ENCODE measurements at regions not wholly inside any gene's neighbourhood (a gene's known extent, or its start where the extent isn't known, plus 50 kb on each side); places are given as distances from the start of the nearest gene placed in this dataset.

DNA sequence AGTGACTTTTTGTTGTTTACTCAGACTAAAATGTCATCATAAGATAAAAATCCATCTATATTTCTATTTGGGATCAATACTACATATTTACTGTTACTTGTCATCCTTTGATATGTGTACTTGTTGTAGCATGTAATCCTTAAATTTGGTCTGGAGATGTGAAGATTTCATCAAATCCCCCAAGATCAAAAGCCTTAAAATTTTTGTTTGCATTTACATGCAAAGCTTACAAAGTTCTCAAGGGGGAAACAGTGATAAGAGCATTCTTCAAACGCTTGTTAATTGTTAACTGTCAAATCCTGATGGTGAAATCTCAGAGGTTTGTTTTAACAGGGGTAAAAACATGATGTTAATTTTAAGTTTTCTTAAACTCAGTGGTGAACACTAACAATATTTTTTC, 84.9 kb upstream of the SKAP2 start:
- Histone ChIP-seq H3K4me3 (no peak overlapping the region), H3K27ac (no peak overlapping the region), H3K36me3 (replicated peaks in 1 of 2) (no peaks in the 10 kb centered on the region), H3K9me3 (replicated peaks in 1 of 3) (no peaks in the 10 kb centered on the region), H3K27me3 (no peaks in the 10 kb centered on the region), H3K4me1 (replicated peaks in 1 of 2) (no peaks in the 10 kb centered on the region)
- no peak for DNase-seq
- 60 to 69% (median 65%) methylated on average over 1 of the region's 1 CpG for WGBS, 4 donors
- TF ChIP-seq, protein P1, sequence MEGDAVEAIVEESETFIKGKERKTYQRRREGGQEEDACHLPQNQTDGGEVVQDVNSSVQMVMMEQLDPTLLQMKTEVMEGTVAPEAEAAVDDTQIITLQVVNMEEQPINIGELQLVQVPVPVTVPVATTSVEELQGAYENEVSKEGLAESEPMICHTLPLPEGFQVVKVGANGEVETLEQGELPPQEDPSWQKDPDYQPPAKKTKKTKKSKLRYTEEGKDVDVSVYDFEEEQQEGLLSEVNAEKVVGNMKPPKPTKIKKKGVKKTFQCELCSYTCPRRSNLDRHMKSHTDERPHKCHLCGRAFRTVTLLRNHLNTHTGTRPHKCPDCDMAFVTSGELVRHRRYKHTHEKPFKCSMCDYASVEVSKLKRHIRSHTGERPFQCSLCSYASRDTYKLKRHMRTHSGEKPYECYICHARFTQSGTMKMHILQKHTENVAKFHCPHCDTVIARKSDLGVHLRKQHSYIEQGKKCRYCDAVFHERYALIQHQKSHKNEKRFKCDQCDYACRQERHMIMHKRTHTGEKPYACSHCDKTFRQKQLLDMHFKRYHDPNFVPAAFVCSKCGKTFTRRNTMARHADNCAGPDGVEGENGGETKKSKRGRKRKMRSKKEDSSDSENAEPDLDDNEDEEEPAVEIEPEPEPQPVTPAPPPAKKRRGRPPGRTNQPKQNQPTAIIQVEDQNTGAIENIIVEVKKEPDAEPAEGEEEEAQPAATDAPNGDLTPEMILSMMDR (IDR thresholded peaks at IDR 0.05), result no peak
- no peak for TF ChIP-seq POLR2A (IDR thresholded peaks at IDR 0.05)
- intact Hi-C loops (cut with DNase I), result no loop called here

DNA sequence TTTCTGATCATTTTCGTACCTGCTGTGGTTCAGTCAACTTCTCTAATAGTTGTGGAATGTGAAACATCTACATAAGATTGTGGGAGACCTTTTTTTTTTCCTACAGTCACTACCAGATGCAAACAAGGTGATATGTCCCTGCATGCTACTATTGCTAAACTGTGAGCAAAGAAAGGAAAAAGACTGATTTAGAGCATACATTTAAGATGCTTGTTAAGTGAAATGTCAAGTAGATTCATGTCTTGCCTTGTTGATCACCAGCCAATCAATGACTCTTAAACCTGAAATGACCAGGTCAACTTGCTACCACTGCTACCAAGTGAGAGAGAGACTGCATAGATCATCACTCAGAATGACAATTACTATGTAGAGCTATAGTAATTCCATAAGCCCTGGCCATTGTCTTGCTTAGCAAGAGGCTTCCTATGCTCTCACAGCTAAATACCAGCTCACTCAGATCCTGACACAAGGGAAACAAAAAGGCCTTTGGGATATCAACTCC, 84.3 kb upstream of the SKAP2 start:
- H3K4me1 ChIP-seq (replicated peaks in 1 of 2), result no peaks in the 10 kb centered on the region
- no peaks in the 10 kb centered on the region for H3K27me3 ChIP-seq
- H3K27ac ChIP-seq, result no peak overlapping the region
- DNase-seq, result no peak
- intact Hi-C loops (cut with DNase I), result no loop called here
- no peak for TF ChIP-seq POLR2A (IDR thresholded peaks at IDR 0.05)
- TF ChIP-seq, protein P1 (IDR thresholded peaks at IDR 0.05), result no peak
- H3K4me3 ChIP-seq, result no peak overlapping the region
- WGBS, 4 donors, result 44 to 81% (median 56%) methylated on average over 1 of the region's 1 CpG
- H3K36me3 ChIP-seq (replicated peaks in 1 of 2), result no peaks in the 10 kb centered on the region
- H3K9me3 ChIP-seq (replicated peaks in 1 of 3), result no peaks in the 10 kb centered on the region

DNA sequence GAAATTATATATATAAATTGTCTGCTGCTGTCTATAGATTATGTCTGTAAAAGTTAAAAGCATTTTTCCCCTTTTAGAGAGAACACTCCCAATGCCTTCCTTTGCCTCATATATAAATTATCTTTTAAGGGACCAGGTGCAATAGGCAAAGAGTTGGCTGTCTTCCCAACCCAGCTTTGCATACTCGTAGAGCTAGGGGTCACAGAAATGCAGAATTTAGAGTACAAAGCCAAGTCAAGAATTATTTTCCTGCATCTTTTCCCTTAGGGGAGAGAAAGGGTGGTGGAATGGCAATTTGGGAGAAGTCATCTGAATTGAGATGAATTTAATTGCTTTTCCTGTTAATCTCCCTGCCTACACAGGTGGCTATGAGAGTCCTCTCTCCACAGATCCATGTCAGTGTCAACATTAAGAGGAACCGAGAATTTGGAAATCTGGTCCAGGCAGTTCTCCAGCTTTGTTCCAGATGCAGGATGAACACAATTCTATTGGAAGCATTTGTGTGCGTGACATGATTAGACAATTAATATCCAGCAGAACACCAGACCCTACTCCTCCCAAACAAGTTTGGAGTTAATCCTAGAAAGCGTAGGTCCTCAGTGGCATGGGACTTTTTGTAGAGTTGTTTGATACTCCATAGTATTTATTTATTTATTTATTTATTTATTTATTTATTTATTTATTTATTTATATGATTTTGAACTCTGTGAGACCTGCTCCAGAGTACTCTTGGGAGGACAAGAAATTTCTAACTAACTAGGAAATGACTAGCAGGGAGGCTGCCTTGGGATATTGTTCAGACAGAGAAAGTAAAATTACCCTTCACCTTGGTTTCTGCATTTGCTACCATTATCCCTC, 80.3 kb upstream of the SKAP2 start:
- Histone ChIP-seq H3K27ac (no peak overlapping the region), H3K36me3 (replicated peaks in 1 of 2) (no peaks in the 10 kb centered on the region), H3K27me3 (no peaks in the 10 kb centered on the region), H3K9me3 (replicated peaks in 1 of 3) (no peaks in the 10 kb centered on the region), H3K4me1 (replicated peaks in 1 of 2) (no peaks in the 10 kb centered on the region), H3K4me3 (no peak overlapping the region)
- no peak for DNase-seq
- TF ChIP-seq POLR2A (IDR thresholded peaks at IDR 0.05), result no peak
- TF ChIP-seq, protein P1 (IDR thresholded peaks at IDR 0.05), result no peak
- 77 to 87% (median 83%) methylated on average over 4 of the region's 4 CpGs for WGBS, 4 donors
- intact Hi-C loops (cut with DNase I), result no loop called here

DNA sequence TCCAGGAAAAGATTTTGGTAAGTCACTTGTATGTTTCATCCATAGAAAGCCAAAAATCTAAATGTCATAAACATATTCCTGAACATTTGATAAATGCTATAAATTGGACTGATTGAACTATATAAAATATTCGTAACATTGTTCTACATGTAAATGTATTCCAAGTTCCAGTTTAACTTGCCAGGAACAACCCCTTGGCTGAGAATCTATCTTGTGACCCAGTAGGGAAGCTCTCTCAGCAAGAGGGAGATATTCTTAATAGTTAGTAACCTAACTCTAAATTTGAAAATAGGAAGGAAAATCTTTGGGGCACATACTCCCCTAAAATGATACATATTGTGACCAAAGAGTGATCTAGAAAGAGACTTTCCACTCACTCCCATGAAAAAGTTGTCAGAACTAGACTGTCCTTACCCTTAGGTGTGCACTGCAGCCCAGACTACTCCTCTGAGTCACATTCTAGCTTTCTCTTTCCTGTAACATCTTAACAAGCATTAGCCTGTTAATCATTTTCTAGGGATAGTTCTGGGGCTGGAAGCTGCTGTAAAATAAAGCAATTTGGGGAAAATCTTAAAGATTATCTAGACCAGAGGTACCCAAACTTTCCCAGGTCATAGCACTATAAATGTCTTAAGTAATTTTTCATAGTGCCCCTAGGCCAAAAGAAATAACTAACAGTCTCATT, 73.7 kb upstream of the SKAP2 start:
- no peaks in the 10 kb centered on the region for H3K27me3 ChIP-seq
- no peak overlapping the region for H3K27ac ChIP-seq
- DNase-seq, result no peak
- no peaks in the 10 kb centered on the region for H3K9me3 ChIP-seq (replicated peaks in 1 of 3)
- 78 to 82% (median 81%) methylated on average over 1 of the region's 1 CpG for WGBS, 4 donors
- H3K36me3 ChIP-seq (replicated peaks in 1 of 2), result no peaks in the 10 kb centered on the region
- intact Hi-C loops (cut with DNase I), result no loop called here
- TF ChIP-seq, protein P1 (IDR thresholded peaks at IDR 0.05), result no peak
- TF ChIP-seq POLR2A (IDR thresholded peaks at IDR 0.05), result no peak
- no peak overlapping the region for H3K4me3 ChIP-seq
- H3K4me1 ChIP-seq (replicated peaks in 1 of 2), result no peaks in the 10 kb centered on the region
